Cerebellar nuclear complex (tissue), 1 donor: ENCODE measurements at regions not wholly inside any gene's neighbourhood (a gene's known extent, or its start where the extent isn't known, plus 50 kb on each side); places are given as distances from the start of the nearest gene placed in this dataset.
"Not testable (repeated sequence)": the region's sequence is repeated elsewhere in the genome, so short reads cannot be mapped to it uniquely, and the experiment has no call there.

Experiments
- DNase-seq, 2 experiments: peaks; one replicate each; lab custom pipeline; 2025; lab: John Stamatoyannopoulos, UW

- DNase-seq = no peak
Observed at GRCh38 chr6:48613231-48613949, 502.4 kb upstream of the PTCHD4 start.

GRCh38 chr6:48611332-48611731 lies 500.3 kb upstream of the PTCHD4 start:
- no peak for DNase-seq

GRCh38 chr6:48610846-48611245 lies 499.8 kb upstream of the PTCHD4 start:
- no peak for DNase-seq

GRCh38 chr6:48606618-48607017 lies 495.6 kb upstream of the PTCHD4 start:
- no peak for DNase-seq

GRCh38 chr6:48597951-48598350 lies 487.0 kb upstream of the PTCHD4 start:
- DNase-seq = no peak

GRCh38 chr6:48596830-48597229 lies 485.8 kb upstream of the PTCHD4 start:
- no peak for DNase-seq

- DNase-seq = not testable (repeated sequence)
Observed at GRCh38 chr6:48591158-48591557, 480.2 kb upstream of the PTCHD4 start.

GRCh38 chr6:48584846-48585245 lies 473.8 kb upstream of the PTCHD4 start:
- no peak for DNase-seq

GRCh38 chr6:48570656-48571055 lies 459.7 kb upstream of the PTCHD4 start:
- DNase-seq = no peak

- DNase-seq = no peak
Observed at GRCh38 chr6:48568856-48569255, 457.9 kb upstream of the PTCHD4 start.

- no peak for DNase-seq
Observed at GRCh38 chr6:48567016-48567415, 456.0 kb upstream of the PTCHD4 start.

- DNase-seq = no peak
Observed at GRCh38 chr6:48564036-48564820, 453.2 kb upstream of the PTCHD4 start.

GRCh38 chr6:48563433-48563832 lies 452.4 kb upstream of the PTCHD4 start:
- no peak for DNase-seq

- DNase-seq = no peak
Observed at GRCh38 chr6:48560408-48560807, 449.4 kb upstream of the PTCHD4 start.

- DNase-seq = no peak
Observed at GRCh38 chr6:48553467-48554189, 442.6 kb upstream of the PTCHD4 start.

GRCh38 chr6:48552905-48553304 lies 441.9 kb upstream of the PTCHD4 start:
- no peak for DNase-seq

- DNase-seq = no peak
Observed at GRCh38 chr6:48550603-48551002, 439.6 kb upstream of the PTCHD4 start.

- DNase-seq = no peak
Observed at GRCh38 chr6:48542191-48542590, 431.2 kb upstream of the PTCHD4 start.

GRCh38 chr6:48541649-48542048 lies 430.7 kb upstream of the PTCHD4 start:
- DNase-seq = no peak

- DNase-seq = no peak
Observed at GRCh38 chr6:48535582-48536009, 424.6 kb upstream of the PTCHD4 start.

GRCh38 chr6:48530978-48531377 lies 420.0 kb upstream of the PTCHD4 start:
- not testable (repeated sequence) for DNase-seq

- no peak for DNase-seq
Observed at GRCh38 chr6:48525849-48526248, 414.9 kb upstream of the PTCHD4 start.

- no peak for DNase-seq
Observed at GRCh38 chr6:48520951-48521350, 410.0 kb upstream of the PTCHD4 start.
